ENCODE measurements at regions not wholly inside any gene's neighbourhood (a gene's known extent, or its start where the extent isn't known, plus 50 kb on each side); places are given as distances from the start of the nearest gene placed in this dataset.
"Not testable (repeated sequence)": the region's sequence is repeated elsewhere in the genome, so short reads cannot be mapped to it uniquely, and the experiment has no call there.

GRCh38 chr7:81887098-81888090 lies 117.5 kb upstream of the HGF start:
- DNase-seq, result peak; percentile 94

GRCh38 chr7:81886211-81886764 lies 116.4 kb upstream of the HGF start:
- DNase-seq, result peak; percentile 9

- peak; percentile 81 for DNase-seq
These were observed 115.0 kb upstream of the HGF start for GRCh38 chr7:81884817-81885216.

GRCh38 chr7:81883801-81884393 lies 114.0 kb upstream of the HGF start:
- peak; percentile 11 for DNase-seq

- DNase-seq, result no peak
These were observed 112.2 kb upstream of the HGF start for GRCh38 chr7:81882086-81882485.

GRCh38 chr7:81877890-81878289 lies 108.0 kb upstream of the HGF start:
- DNase-seq, result no peak

- DNase-seq, result no peak
These were observed 103.7 kb upstream of the HGF start for GRCh38 chr7:81873559-81873958.

- DNase-seq, result no peak
These were observed 101.9 kb upstream of the HGF start for GRCh38 chr7:81871606-81872265.

GRCh38 chr7:81870608-81871007 lies 100.8 kb upstream of the HGF start:
- DNase-seq, result no peak

GRCh38 chr7:81869670-81870069 lies 99.8 kb upstream of the HGF start:
- DNase-seq, result no peak

GRCh38 chr7:81865754-81866153 lies 95.9 kb upstream of the HGF start:
- DNase-seq, result no peak

- DNase-seq, result no peak
These were observed 89.6 kb upstream of the HGF start for GRCh38 chr7:81859433-81859832.

- not testable (repeated sequence) for DNase-seq
These were observed 89.0 kb upstream of the HGF start for GRCh38 chr7:81858820-81859219.

- no peak for DNase-seq
These were observed 87.5 kb upstream of the HGF start for GRCh38 chr7:81857385-81857784.

GRCh38 chr7:81854518-81854917 lies 84.7 kb upstream of the HGF start:
- no peak for DNase-seq

- no peak for DNase-seq
These were observed 82.9 kb upstream of the HGF start for GRCh38 chr7:81852701-81853100.

GRCh38 chr7:81851413-81851812 lies 81.6 kb upstream of the HGF start:
- no peak for DNase-seq

- DNase-seq, result peak; percentile 75
These were observed 76.6 kb upstream of the HGF start for GRCh38 chr7:81846398-81846797.

GRCh38 chr7:81845744-81846241 lies 75.9 kb upstream of the HGF start:
- peak; percentile 76 for DNase-seq

- DNase-seq, result not testable (repeated sequence)
These were observed 73.8 kb upstream of the HGF start for GRCh38 chr7:81843657-81844056.

- no peak for DNase-seq
These were observed 72.5 kb upstream of the HGF start for GRCh38 chr7:81842361-81842760.

GRCh38 chr7:81839708-81840369 lies 70.0 kb upstream of the HGF start:
- DNase-seq, result no peak

GRCh38 chr7:81833401-81833800 lies 63.6 kb upstream of the HGF start:
- peak; percentile 50 for DNase-seq
